Mesenchymal stem cell (in vitro differentiated cells and primary cell): ENCODE measurements at regions not wholly inside any gene's neighbourhood (a gene's known extent, or its start where the extent isn't known, plus 50 kb on each side); places are given as distances from the start of the nearest gene placed in this dataset.
"Not testable (repeated sequence)": the region's sequence is repeated elsewhere in the genome, so short reads cannot be mapped to it uniquely, and the experiment has no call there.

Source experiments
- DNase-seq: peaks from one replicate; pipeline ENCODE4 v3.0.0-alpha.2; 2013
- H2AFZ ChIP-seq: one replicate; pipeline ENCODE4 v1.6.1; 2013; ENCODE audit warnings: low read depth, mild to moderate bottlenecking, control low read depth, inconsistent platforms, low read length, moderate library complexity
- H2AK5ac ChIP-seq: 2 replicates; pipeline ENCODE4 v1.6.1; 2013; ENCODE audit warnings: low read length, moderate library complexity, mild to moderate bottlenecking, inconsistent platforms; ENCODE audit not compliant: severe bottlenecking
- H2BK120ac ChIP-seq: one replicate; pipeline ENCODE4 v1.6.1; 2013; ENCODE audit warnings: low read depth, mild to moderate bottlenecking, inconsistent platforms, low read length, moderate library complexity
- H2BK12ac ChIP-seq, 2 experiments: one replicate each; pipeline ENCODE4 v1.6.1; 2013; ENCODE audit warnings: inconsistent platforms in 2 of 2, low read length in 2 of 2, mild to moderate bottlenecking in 2 of 2, moderate library complexity in 2 of 2, control low read depth in 1 of 2
- H2BK15ac ChIP-seq: one replicate; pipeline ENCODE4 v1.6.1; 2013; ENCODE audit warnings: mild to moderate bottlenecking, low read depth, inconsistent platforms; ENCODE audit not compliant: poor library complexity, severe bottlenecking
- H2BK5ac ChIP-seq: 2 replicates; pipeline ENCODE4 v1.6.1; 2013; ENCODE audit warnings: low read depth, mild to moderate bottlenecking, low read length, control low read depth, inconsistent platforms; ENCODE audit not compliant: poor library complexity, severe bottlenecking
- H3K14ac ChIP-seq, 2 experiments: one replicate each; pipeline ENCODE4 v1.6.1; 2013; ENCODE audit warnings: inconsistent platforms in 2 of 2, low read length in 2 of 2, control low read depth in 1 of 2, mild to moderate bottlenecking in 1 of 2, moderate library complexity in 1 of 2
- H3K18ac ChIP-seq, 2 experiments: one replicate each; pipeline ENCODE4 v1.6.1; 2013; ENCODE audit warnings: inconsistent platforms in 2 of 2, low read length in 2 of 2, control low read depth in 1 of 2, low read depth in 1 of 2, mild to moderate bottlenecking in 1 of 2
- H3K23ac ChIP-seq, 2 experiments: one replicate each; pipeline ENCODE4 v1.6.1; 2013; ENCODE audit warnings: inconsistent platforms in 2 of 2, low read length in 2 of 2, mild to moderate bottlenecking in 2 of 2, moderate library complexity in 2 of 2, control low read depth in 1 of 2
- H3K27ac ChIP-seq: 2 replicates; pipeline ENCODE4 v1.5.1; 2013; ENCODE audit warnings: mild to moderate bottlenecking, moderate library complexity, low read length, control low read depth, inconsistent platforms; ENCODE audit not compliant: poor library complexity, severe bottlenecking
- H3K27me3 ChIP-seq, 2 experiments: 2 replicates each; pipeline versions ENCODE4 v1.6.1 to v1.7.0; 2013; ENCODE audit warnings: low read length in 2 of 2, mild to moderate bottlenecking in 2 of 2, moderate library complexity in 2 of 2, control low read depth in 1 of 2, inconsistent platforms in 1 of 2; ENCODE audit not compliant: control insufficient read depth in 1 of 2, insufficient read depth in 1 of 2
- H3K36me3 ChIP-seq, 2 experiments: 2 replicates each; pipeline versions ENCODE4 v1.6.1 to v1.7.0; 2013; ENCODE audit warnings: low read length in 2 of 2, control low read depth in 1 of 2, inconsistent platforms in 1 of 2, low read depth in 1 of 2, mild to moderate bottlenecking in 1 of 2; ENCODE audit not compliant: insufficient read depth in 2 of 2, control insufficient read depth in 1 of 2
- H3K4ac ChIP-seq, 2 experiments: one replicate each; pipeline ENCODE4 v1.6.1; 2013; ENCODE audit warnings: inconsistent platforms in 2 of 2, low read length in 2 of 2, mild to moderate bottlenecking in 2 of 2, moderate library complexity in 2 of 2, control low read depth in 1 of 2, low read depth in 1 of 2
- H3K4me1 ChIP-seq: 2 replicates; pipeline ENCODE4 v1.6.1; 2013; ENCODE audit warnings: low read depth, low read length, control low read depth; ENCODE audit not compliant: control insufficient read depth, insufficient read depth
- H3K4me2 ChIP-seq: 2 replicates; pipeline ENCODE4 v1.6.1; 2013; ENCODE audit warnings: low read length, mild to moderate bottlenecking, inconsistent platforms; ENCODE audit not compliant: poor library complexity, severe bottlenecking
- H3K4me3 ChIP-seq, 2 experiments: 2 replicates each; pipeline versions ENCODE4 v1.5.1 to v1.7.0; 2013; ENCODE audit warnings: low read length in 2 of 2, mild to moderate bottlenecking in 2 of 2, control low read depth in 1 of 2, low read depth in 1 of 2; ENCODE audit not compliant: insufficient read depth in 1 of 2
- H3K79me1 ChIP-seq: replicated peaks from 2 replicates; pipeline ENCODE4 v1.6.1; 2013; ENCODE audit warnings: mild to moderate bottlenecking, control low read depth, low read length, inconsistent platforms; ENCODE audit not compliant: poor library complexity, severe bottlenecking
- H3K9ac ChIP-seq: 2 replicates; pipeline ENCODE4 v1.7.0; 2013; ENCODE audit warnings: mild to moderate bottlenecking, low read length, moderate library complexity
- H3K9me3 ChIP-seq: 2 replicates; pipeline ENCODE4 v1.7.0; 2013; ENCODE audit warnings: mild to moderate bottlenecking, low read length; ENCODE audit not compliant: control insufficient read depth
- H4K8ac ChIP-seq: one replicate; pipeline ENCODE4 v1.6.1; 2013; ENCODE audit warnings: inconsistent platforms, mild to moderate bottlenecking, low read length, moderate library complexity
- H4K91ac ChIP-seq: one replicate; pipeline ENCODE4 v1.6.1; 2013; ENCODE audit warnings: mild to moderate bottlenecking, low read length, inconsistent platforms
- WGBS: methylation state at CpG from one replicate; pipeline ENCODE4 v1.1.7; 2013; ENCODE audit warnings: mixed read lengths; 5-methylcytosine and 5-hydroxymethylcytosine counted together

DNA sequence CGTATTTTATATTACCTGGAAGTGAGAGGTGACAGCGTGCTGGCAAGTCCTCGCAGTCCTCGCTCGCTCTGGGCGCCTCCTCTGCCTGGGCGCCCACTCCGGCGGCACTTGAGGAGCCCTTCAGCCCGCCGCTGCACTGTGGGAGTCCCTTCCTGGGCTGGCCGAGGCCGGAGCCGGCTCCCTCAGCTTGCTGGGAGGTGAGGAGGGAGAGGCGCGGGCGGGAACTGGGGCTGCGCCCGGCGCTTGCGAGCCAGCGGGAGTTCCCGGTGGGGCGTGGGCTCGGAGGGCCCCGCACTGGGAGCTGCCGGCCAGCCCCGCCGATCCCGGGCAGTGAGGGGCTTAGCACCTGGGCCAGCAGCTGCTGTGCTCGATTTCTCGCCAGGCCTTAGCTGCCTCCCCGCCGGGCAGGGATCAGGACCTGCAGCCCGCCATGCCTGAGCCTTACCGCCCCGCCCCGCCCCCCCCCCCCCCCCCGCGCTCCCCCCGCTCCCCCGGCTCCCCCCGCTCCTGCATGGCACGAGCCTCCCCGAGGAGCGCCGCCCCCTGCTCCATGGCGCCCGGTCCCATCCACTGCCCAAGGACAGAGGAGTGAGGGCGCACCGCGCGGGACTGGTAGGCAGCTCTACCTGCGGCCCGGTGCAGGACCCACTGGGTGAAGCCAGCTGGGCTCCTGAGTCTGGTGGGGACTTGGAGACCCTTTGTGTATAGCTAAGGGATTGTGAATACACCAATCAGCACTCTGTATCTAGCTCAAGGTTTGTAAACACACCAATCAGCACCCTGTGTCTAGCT lies 298.9 kb upstream of the MAGEB16 start:
- no peak overlapping the region for H4K91ac ChIP-seq
- H3K9me3 ChIP-seq = no peaks in the 10 kb centered on the region
- no peak overlapping the region for H2AFZ ChIP-seq
- H3K27ac ChIP-seq = no peak overlapping the region
- H3K9ac ChIP-seq = no peak overlapping the region
- no peaks in the 10 kb centered on the region for H3K4me1 ChIP-seq
- no peak overlapping the region for H2AK5ac ChIP-seq
- no peak overlapping the region for H4K8ac ChIP-seq
- DNase-seq = no peak
- no peak overlapping the region for H3K23ac ChIP-seq
- no peak overlapping the region for H2BK15ac ChIP-seq
- no peak overlapping the region for H2BK12ac ChIP-seq
- no peak overlapping the region for H3K4me2 ChIP-seq
- no peak overlapping the region for H3K18ac ChIP-seq
- no peak overlapping the region for H2BK5ac ChIP-seq
- H3K27me3 ChIP-seq = no peaks in the 10 kb centered on the region
- H3K14ac ChIP-seq = no peak overlapping the region
- no peaks in the 10 kb centered on the region for H3K79me1 ChIP-seq
- 95% methylated on average over 9 of the region's 55 CpGs for WGBS
- no peak overlapping the region for H3K4me3 ChIP-seq
- no peak overlapping the region for H2BK120ac ChIP-seq
- H3K36me3 ChIP-seq = no peaks in the 10 kb centered on the region
- no peak overlapping the region for H3K4ac ChIP-seq

DNA sequence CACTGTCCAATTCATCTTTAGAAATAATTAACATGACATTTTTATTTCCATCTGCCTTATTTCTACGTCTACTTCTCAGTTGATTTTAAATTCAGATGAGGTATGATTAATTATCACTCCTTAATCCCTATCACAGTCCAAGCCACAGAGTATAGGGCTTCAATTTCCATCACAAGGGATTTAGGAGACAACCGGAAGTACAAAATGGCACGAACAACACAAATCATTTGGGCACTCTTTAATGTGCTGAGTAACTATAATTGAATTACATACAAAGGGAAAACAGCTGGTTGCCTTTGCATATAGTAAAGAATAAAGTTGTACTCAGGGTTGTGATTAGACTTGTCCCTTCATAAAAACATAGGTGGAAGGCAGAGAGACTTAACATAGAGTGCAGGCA lies 290.4 kb upstream of the MAGEB16 start:
- H3K79me1 ChIP-seq = no peaks in the 10 kb centered on the region
- H3K9ac ChIP-seq = no peak overlapping the region
- H3K23ac ChIP-seq = no peak overlapping the region
- no peak overlapping the region for H3K4ac ChIP-seq
- H2AFZ ChIP-seq = no peak overlapping the region
- no peak overlapping the region for H2BK5ac ChIP-seq
- WGBS = no CpG with 5 or more reads among the region's 3 CpGs
- no peak overlapping the region for H2BK120ac ChIP-seq
- H3K27me3 ChIP-seq = no peaks in the 10 kb centered on the region
- no peak overlapping the region for H2AK5ac ChIP-seq
- no peak for DNase-seq
- no peak overlapping the region for H3K4me3 ChIP-seq
- no peaks in the 10 kb centered on the region for H3K4me1 ChIP-seq
- no peak overlapping the region for H4K8ac ChIP-seq
- H3K4me2 ChIP-seq = no peak overlapping the region
- no peaks in the 10 kb centered on the region for H3K9me3 ChIP-seq
- no peak overlapping the region for H3K18ac ChIP-seq
- H3K14ac ChIP-seq = no peak overlapping the region
- no peak overlapping the region for H4K91ac ChIP-seq
- no peak overlapping the region for H3K27ac ChIP-seq
- H2BK15ac ChIP-seq = no peak overlapping the region
- no peaks in the 10 kb centered on the region for H3K36me3 ChIP-seq
- H2BK12ac ChIP-seq = no peak overlapping the region

DNA sequence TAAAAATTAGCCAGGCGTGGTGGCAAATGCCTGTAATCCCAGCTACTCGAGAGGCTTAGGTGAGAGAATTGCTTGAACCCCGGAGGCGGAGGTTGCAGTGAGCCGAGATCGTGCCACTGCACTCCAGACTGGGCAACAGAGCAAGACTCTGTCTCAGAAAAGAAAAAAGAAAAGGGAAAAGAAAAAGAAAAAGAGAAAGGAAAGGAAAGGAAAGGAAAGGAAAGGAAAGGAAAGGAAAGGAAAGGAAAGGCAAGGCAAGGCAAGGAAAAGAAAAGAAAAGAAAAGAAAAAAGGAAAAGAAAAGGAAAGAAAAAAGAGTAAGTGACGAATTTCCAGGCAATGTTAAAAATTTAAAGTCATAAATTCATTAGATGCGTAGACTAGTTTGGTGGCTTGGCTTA lies 250.1 kb upstream of the MAGEB16 start:
- H3K14ac ChIP-seq, H3K27me3 ChIP-seq, H3K4ac ChIP-seq, H3K36me3 ChIP-seq, H3K79me1 ChIP-seq, H3K23ac ChIP-seq, H3K9me3 ChIP-seq, H3K4me3 ChIP-seq, H2BK15ac ChIP-seq, H2BK120ac ChIP-seq, H3K4me2 ChIP-seq, H3K27ac ChIP-seq, H2BK12ac ChIP-seq, H4K91ac ChIP-seq, H2AFZ ChIP-seq, H3K18ac ChIP-seq, H4K8ac ChIP-seq, H3K9ac ChIP-seq, H2BK5ac ChIP-seq, DNase-seq, H2AK5ac ChIP-seq, H3K4me1 ChIP-seq: not testable (repeated sequence)
- WGBS = 87% methylated on average over 7 of the region's 8 CpGs

DNA sequence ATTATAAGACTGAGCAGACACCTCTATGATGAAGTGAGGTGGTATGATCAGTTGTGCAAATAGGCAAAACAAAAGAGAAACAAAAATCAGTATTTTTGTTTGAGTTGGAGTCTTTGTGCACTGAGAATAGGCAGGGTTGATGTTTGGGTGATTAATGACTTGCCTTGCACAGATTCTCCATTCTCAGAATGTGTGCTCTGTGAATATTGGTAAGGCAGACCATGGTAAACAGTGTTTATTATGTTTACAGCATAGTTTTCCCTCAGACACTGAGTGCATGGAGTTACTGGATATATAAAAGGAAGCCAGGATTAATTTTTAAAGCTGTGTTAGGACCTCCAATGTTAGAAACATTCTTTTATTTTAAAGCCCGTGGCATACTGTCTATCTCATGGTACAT lies 240.2 kb upstream of the MAGEB16 start:
- H2BK12ac ChIP-seq = no peak overlapping the region
- no peak overlapping the region for H3K27ac ChIP-seq
- no peak overlapping the region for H3K14ac ChIP-seq
- H3K36me3 ChIP-seq = no peaks in the 10 kb centered on the region
- H3K23ac ChIP-seq = no peak overlapping the region
- no peak overlapping the region for H4K8ac ChIP-seq
- H3K79me1 ChIP-seq = no peaks in the 10 kb centered on the region
- H3K4me2 ChIP-seq = no peak overlapping the region
- no peaks in the 10 kb centered on the region for H3K9me3 ChIP-seq
- H2BK15ac ChIP-seq = no peak overlapping the region
- H4K91ac ChIP-seq = no peak overlapping the region
- no peak overlapping the region for H2BK120ac ChIP-seq
- H2AFZ ChIP-seq = no peak overlapping the region
- no peak overlapping the region for H2BK5ac ChIP-seq
- H3K9ac ChIP-seq = no peak overlapping the region
- H3K4me1 ChIP-seq = no peaks in the 10 kb centered on the region
- no peak overlapping the region for H3K18ac ChIP-seq
- no CpG with 5 or more reads among the region's 1 CpG for WGBS
- no peak overlapping the region for H3K4me3 ChIP-seq
- DNase-seq = no peak
- no peak overlapping the region for H3K4ac ChIP-seq
- no peak overlapping the region for H2AK5ac ChIP-seq
- no peaks in the 10 kb centered on the region for H3K27me3 ChIP-seq
